ENCODE measurements at regions not wholly inside any gene's neighbourhood (a gene's known extent, or its start where the extent isn't known, plus 50 kb on each side); places are given as distances from the start of the nearest gene placed in this dataset.

- no peaks in the 10 kb centered on the region for H3K27me3 ChIP-seq
- no peaks in the 10 kb centered on the region for H3K36me3 ChIP-seq
- H3K27ac ChIP-seq: no peak overlapping the region
- no peaks in the 10 kb centered on the region for H3K9me3 ChIP-seq (ENCODE audit: low read depth)
- DNase-seq (ENCODE audit: low read depth in 1 of 2, low spot score in 1 of 2): no peak
- H3K4me1 ChIP-seq (ENCODE audit: low read depth): no peaks in the 10 kb centered on the region
- TF ChIP-seq CTCF (IDR thresholded peaks at IDR 0.05; ENCODE audit: low read depth, low read length): no peak
- no peak overlapping the region for H3K4me3 ChIP-seq
Observed at GRCh38 chr4:167406181-167406580, 171.9 kb upstream of the SPOCK3 start.

GRCh38 chr4:167415461-167415860 is 181.2 kb upstream of the SPOCK3 start:
- H3K9me3 ChIP-seq (ENCODE audit: low read depth): no peaks in the 10 kb centered on the region
- TF ChIP-seq CTCF (IDR thresholded peaks at IDR 0.05; ENCODE audit: low read depth, low read length): no peak
- no peaks in the 10 kb centered on the region for H3K27me3 ChIP-seq
- H3K4me1 ChIP-seq (ENCODE audit: low read depth): no peaks in the 10 kb centered on the region
- H3K4me3 ChIP-seq: no peak overlapping the region
- no peak overlapping the region for H3K27ac ChIP-seq
- DNase-seq (ENCODE audit: low read depth in 1 of 2, low spot score in 1 of 2): no peak
- H3K36me3 ChIP-seq: no peaks in the 10 kb centered on the region

- Histone ChIP-seq H3K36me3 (no peaks in the 10 kb centered on the region), H3K27ac (no peak overlapping the region)
- DNase-seq (ENCODE audit: low read depth in 1 of 2, low spot score in 1 of 2): no peak
Observed at GRCh38 chr4:167419468-167420140, 185.3 kb upstream of the SPOCK3 start.

GRCh38 chr4:167421201-167421600 is 186.9 kb upstream of the SPOCK3 start:
- H3K27ac ChIP-seq: no peak overlapping the region
- H3K4me1 ChIP-seq (ENCODE audit: low read depth): no peaks in the 10 kb centered on the region
- no peaks in the 10 kb centered on the region for H3K9me3 ChIP-seq (ENCODE audit: low read depth)
- no peak for DNase-seq (ENCODE audit: low read depth in 1 of 2, low spot score in 1 of 2)
- no peaks in the 10 kb centered on the region for H3K27me3 ChIP-seq
- TF ChIP-seq CTCF (IDR thresholded peaks at IDR 0.05; ENCODE audit: low read depth, low read length): no peak
- H3K36me3 ChIP-seq: no peaks in the 10 kb centered on the region
- no peak overlapping the region for H3K4me3 ChIP-seq

More at GRCh38 chr4:167419468-167420140, 185.3 kb upstream of the SPOCK3 start:
- Histone ChIP-seq H3K9me3 (ENCODE audit: low read depth) (no peaks in the 10 kb centered on the region), H3K27me3 (no peaks in the 10 kb centered on the region), H3K4me3 (no peak overlapping the region), H3K4me1 (ENCODE audit: low read depth) (no peaks in the 10 kb centered on the region)
- TF ChIP-seq CTCF (IDR thresholded peaks at IDR 0.05; ENCODE audit: low read depth, low read length): no peak

GRCh38 chr4:167424341-167425256 is 190.3 kb upstream of the SPOCK3 start:
- no peak overlapping the region for H3K27ac ChIP-seq
- no peaks in the 10 kb centered on the region for H3K4me1 ChIP-seq (ENCODE audit: low read depth)
- no peaks in the 10 kb centered on the region for H3K27me3 ChIP-seq
- peak in 1 of 2 donors; percentile 15 for DNase-seq (ENCODE audit: low read depth in 1 of 2, low spot score in 1 of 2)
- no peak for TF ChIP-seq CTCF (IDR thresholded peaks at IDR 0.05; ENCODE audit: low read depth, low read length)
- H3K36me3 ChIP-seq: no peaks in the 10 kb centered on the region
- H3K4me3 ChIP-seq: no peak overlapping the region
- no peaks in the 10 kb centered on the region for H3K9me3 ChIP-seq (ENCODE audit: low read depth)

All from cardiac muscle cell (in vitro differentiated cells and primary cell).